ENCODE measurements at regions not wholly inside any gene's neighbourhood (a gene's known extent, or its start where the extent isn't known, plus 50 kb on each side); places are given as distances from the start of the nearest gene placed in this dataset.

GRCh38 chr5:143752165-143752850 lies 59.7 kb upstream of the HMHB1 start:
- Histone ChIP-seq H4K20me1 (ENCODE audit: insufficient read depth, low read length) (no peaks in the 10 kb centered on the region), H3K4me1 (ENCODE audit: low read length) (peaks cover 5% of the 10 kb centered on the region), H3K4me2 (ENCODE audit: low read length) (no peak overlapping the region), H3K4me3 (ENCODE audit: low read length) (no peak overlapping the region), H3K27ac (ENCODE audit: low read length) (no peak overlapping the region), H3K9me3 (ENCODE audit: insufficient read depth, low read length) (no peaks in the 10 kb centered on the region), H2AFZ (ENCODE audit: low read depth, low read length) (no peak overlapping the region), H3K9ac (ENCODE audit: low read length) (no peak overlapping the region), H3K79me2 (ENCODE audit: low read length) (no peaks in the 10 kb centered on the region), H3K27me3 (ENCODE audit: low read depth, low read length) (no peaks in the 10 kb centered on the region), H3K36me3 (replicated peaks; ENCODE audit: low read depth, low read length) (no peaks in the 10 kb centered on the region)
- TF ChIP-seq EZH2phosphoT487 (IDR thresholded peaks at IDR 0.05; ENCODE audit: low read depth) = no peak

- H3K9me3 ChIP-seq (ENCODE audit: insufficient read depth, low read length) = no peaks in the 10 kb centered on the region
- TF ChIP-seq EZH2phosphoT487 (IDR thresholded peaks at IDR 0.05; ENCODE audit: low read depth) (no peak), CTCF (IDR thresholded peaks at IDR 0.05; ENCODE audit: low read depth, low read length) (no peak)
- H4K20me1 ChIP-seq (ENCODE audit: insufficient read depth, low read length) = no peaks in the 10 kb centered on the region
- H3K36me3 ChIP-seq (replicated peaks; ENCODE audit: low read depth, low read length) = no peaks in the 10 kb centered on the region
- H3K27ac ChIP-seq (ENCODE audit: low read length) = no peak overlapping the region
- H3K4me1 ChIP-seq (ENCODE audit: low read length) = no peaks in the 10 kb centered on the region
- no peaks in the 10 kb centered on the region for H3K27me3 ChIP-seq (ENCODE audit: low read depth, low read length)
- no peak overlapping the region for H3K4me2 ChIP-seq (ENCODE audit: low read length)
- no peak overlapping the region for H3K9ac ChIP-seq (ENCODE audit: low read length)
- no peaks in the 10 kb centered on the region for H3K79me2 ChIP-seq (ENCODE audit: low read length)
- H3K4me3 ChIP-seq (ENCODE audit: low read length) = no peak overlapping the region
- no peak overlapping the region for H2AFZ ChIP-seq (ENCODE audit: low read depth, low read length)
Measured at GRCh38 chr5:143751342-143751741, 60.6 kb upstream of the HMHB1 start.

GRCh38 chr5:143749581-143750205 lies 62.3 kb upstream of the HMHB1 start:
- no peaks in the 10 kb centered on the region for H4K20me1 ChIP-seq (ENCODE audit: insufficient read depth, low read length)
- no peak overlapping the region for H3K4me3 ChIP-seq (ENCODE audit: low read length)
- H2AFZ ChIP-seq (ENCODE audit: low read depth, low read length) = no peak overlapping the region
- no peak overlapping the region for H3K9ac ChIP-seq (ENCODE audit: low read length)
- no peaks in the 10 kb centered on the region for H3K79me2 ChIP-seq (ENCODE audit: low read length)
- H3K27me3 ChIP-seq (ENCODE audit: low read depth, low read length) = no peaks in the 10 kb centered on the region
- no peaks in the 10 kb centered on the region for H3K4me1 ChIP-seq (ENCODE audit: low read length)
- no peaks in the 10 kb centered on the region for H3K9me3 ChIP-seq (ENCODE audit: insufficient read depth, low read length)
- no peak overlapping the region for H3K27ac ChIP-seq (ENCODE audit: low read length)
- H3K4me2 ChIP-seq (ENCODE audit: low read length) = no peak overlapping the region
- H3K36me3 ChIP-seq (replicated peaks; ENCODE audit: low read depth, low read length) = no peaks in the 10 kb centered on the region
- no peak for TF ChIP-seq CTCF (IDR thresholded peaks at IDR 0.05; ENCODE audit: low read depth, low read length)
- no peak for TF ChIP-seq EZH2phosphoT487 (IDR thresholded peaks at IDR 0.05; ENCODE audit: low read depth)

GRCh38 chr5:143748516-143748915 lies 63.4 kb upstream of the HMHB1 start:
- Histone ChIP-seq H3K79me2 (ENCODE audit: low read length) (no peaks in the 10 kb centered on the region), H3K4me3 (ENCODE audit: low read length) (no peak overlapping the region), H2AFZ (ENCODE audit: low read depth, low read length) (no peak overlapping the region), H3K9ac (ENCODE audit: low read length) (no peak overlapping the region), H3K36me3 (replicated peaks; ENCODE audit: low read depth, low read length) (no peaks in the 10 kb centered on the region), H3K9me3 (ENCODE audit: insufficient read depth, low read length) (no peaks in the 10 kb centered on the region), H3K4me1 (ENCODE audit: low read length) (no peaks in the 10 kb centered on the region), H3K4me2 (ENCODE audit: low read length) (no peak overlapping the region), H3K27me3 (ENCODE audit: low read depth, low read length) (no peaks in the 10 kb centered on the region), H4K20me1 (ENCODE audit: insufficient read depth, low read length) (no peaks in the 10 kb centered on the region), H3K27ac (ENCODE audit: low read length) (no peak overlapping the region)
- no peak for TF ChIP-seq EZH2phosphoT487 (IDR thresholded peaks at IDR 0.05; ENCODE audit: low read depth)
- TF ChIP-seq CTCF (IDR thresholded peaks at IDR 0.05; ENCODE audit: low read depth, low read length) = no peak
